ENCODE measurements at regions not wholly inside any gene's neighbourhood (a gene's known extent, or its start where the extent isn't known, plus 50 kb on each side); places are given as distances from the start of the nearest gene placed in this dataset.

DNA sequence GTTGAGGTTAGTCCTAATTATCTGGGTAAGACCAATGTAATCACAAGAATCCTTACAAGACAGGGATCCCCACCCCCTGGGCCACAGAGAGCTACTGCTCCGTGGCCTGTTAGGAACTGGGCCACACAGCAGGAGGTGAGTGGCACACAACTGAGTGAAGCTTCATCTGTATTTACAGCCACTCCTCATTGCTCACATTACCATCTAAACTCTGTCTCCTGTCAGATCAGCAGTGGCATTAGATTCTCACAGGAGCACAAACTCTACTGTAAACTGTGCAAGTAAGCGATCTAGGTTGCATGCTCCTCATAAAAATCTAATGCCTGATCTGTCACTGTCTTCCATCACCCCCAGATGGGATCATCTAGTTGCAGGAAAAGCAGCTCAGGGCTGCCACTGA lies 58.5 kb upstream of the CRBN start:
- no peaks in the 10 kb centered on the region for H3K79me2 ChIP-seq (ENCODE audit: control insufficient read depth, insufficient read depth, low read length)
- no peaks in the 10 kb centered on the region for H3K4me1 ChIP-seq (ENCODE audit: control insufficient read depth in 2 of 2, insufficient read depth in 2 of 2, low read length in 2 of 2)
- no peak overlapping the region for H3K4me3 Mint-ChIP-seq
- ATAC-seq (ENCODE audit: low read depth) (no peak), DNase-seq (no peak)
- peaks cover 6% of the 10 kb centered on the region for H3K27me3 Mint-ChIP-seq
- WGBS (ENCODE audit: insufficient coverage), result 82% methylated on average over 1 of the region's 2 CpGs
- H3K36me3 ChIP-seq (replicated peaks in 1 of 2; ENCODE audit: control extremely low read depth in 1 of 2, control insufficient read depth in 1 of 2, extremely low read depth in 1 of 2, insufficient read depth in 2 of 2, low read length in 1 of 2), result no peaks in the 10 kb centered on the region
- H4K20me1 ChIP-seq (ENCODE audit: control insufficient read depth, insufficient read depth, low read length, poor library complexity, severe bottlenecking), result no peaks in the 10 kb centered on the region
- no peak overlapping the region for H3K4me3 ChIP-seq (ENCODE audit: control extremely low read depth in 1 of 5, extremely low read depth in 1 of 5, insufficient read depth in 1 of 5, low read depth in 2 of 5, low read length in 4 of 5)
- no peak overlapping the region for H3K4me2 ChIP-seq (replicated peaks; ENCODE audit: low read depth, low read length, poor library complexity, severe bottlenecking)
- H3K27ac ChIP-seq (ENCODE audit: low read length in 2 of 2), result no peak overlapping the region
- POLR2A ChIA-PET, result no interaction called here
- TF ChIP-seq, protein P1, sequence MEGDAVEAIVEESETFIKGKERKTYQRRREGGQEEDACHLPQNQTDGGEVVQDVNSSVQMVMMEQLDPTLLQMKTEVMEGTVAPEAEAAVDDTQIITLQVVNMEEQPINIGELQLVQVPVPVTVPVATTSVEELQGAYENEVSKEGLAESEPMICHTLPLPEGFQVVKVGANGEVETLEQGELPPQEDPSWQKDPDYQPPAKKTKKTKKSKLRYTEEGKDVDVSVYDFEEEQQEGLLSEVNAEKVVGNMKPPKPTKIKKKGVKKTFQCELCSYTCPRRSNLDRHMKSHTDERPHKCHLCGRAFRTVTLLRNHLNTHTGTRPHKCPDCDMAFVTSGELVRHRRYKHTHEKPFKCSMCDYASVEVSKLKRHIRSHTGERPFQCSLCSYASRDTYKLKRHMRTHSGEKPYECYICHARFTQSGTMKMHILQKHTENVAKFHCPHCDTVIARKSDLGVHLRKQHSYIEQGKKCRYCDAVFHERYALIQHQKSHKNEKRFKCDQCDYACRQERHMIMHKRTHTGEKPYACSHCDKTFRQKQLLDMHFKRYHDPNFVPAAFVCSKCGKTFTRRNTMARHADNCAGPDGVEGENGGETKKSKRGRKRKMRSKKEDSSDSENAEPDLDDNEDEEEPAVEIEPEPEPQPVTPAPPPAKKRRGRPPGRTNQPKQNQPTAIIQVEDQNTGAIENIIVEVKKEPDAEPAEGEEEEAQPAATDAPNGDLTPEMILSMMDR (IDR thresholded peaks at IDR 0.05), result no peak
- TF ChIP-seq EZH2 (IDR thresholded peaks at IDR 0.05; ENCODE audit: borderline replicate concordance, insufficient read depth, low read depth, low read length, poor library complexity, severe bottlenecking), result no peak
- H3K9me3 Mint-ChIP-seq (ENCODE audit: insufficient read depth), result no peaks in the 10 kb centered on the region
- no peaks in the 10 kb centered on the region for H3K4me1 Mint-ChIP-seq
- peaks cover 0 to 2% (median 0%) of the 10 kb centered on the region in 4 experiments for H3K27me3 ChIP-seq (replicated peaks in 1 of 4; ENCODE audit: control extremely low read depth in 1 of 4, control insufficient read depth in 3 of 4, insufficient read depth in 4 of 4, low read length in 3 of 4)
- intact Hi-C loops (cut with micrococcal nuclease), result no loop called here
- H3K9ac ChIP-seq (ENCODE audit: low read length), result no peak overlapping the region
- CTCF ChIA-PET, result no interaction called here
- peaks cover 0 to 1% (median 0%) of the 10 kb centered on the region in 3 donors for H3K9me3 ChIP-seq (ENCODE audit: control extremely low read depth in 1 of 3, control insufficient read depth in 2 of 3, insufficient read depth in 1 of 3, low read length in 2 of 3)
- no peak overlapping the region for H3K27ac Mint-ChIP-seq
- H2AFZ ChIP-seq (ENCODE audit: insufficient read depth, low read depth, low read length, poor library complexity, severe bottlenecking), result no peak overlapping the region

GRCh38 chr3:3232251-3232650 lies 52.8 kb upstream of the CRBN start:
- H3K9ac ChIP-seq (ENCODE audit: low read length), result no peak overlapping the region
- no peak overlapping the region for H2AFZ ChIP-seq (ENCODE audit: insufficient read depth, low read depth, low read length, poor library complexity, severe bottlenecking)
- ATAC-seq (ENCODE audit: low read depth), result no peak
- Mint-ChIP-seq H3K4me3 (no peak overlapping the region), H3K9me3 (ENCODE audit: insufficient read depth) (no peaks in the 10 kb centered on the region), H3K4me1 (no peaks in the 10 kb centered on the region), H3K27ac (no peak overlapping the region), H3K27me3 (no peaks in the 10 kb centered on the region)
- intact Hi-C loops (cut with micrococcal nuclease), result no loop called here
- H3K79me2 ChIP-seq (ENCODE audit: control insufficient read depth, insufficient read depth, low read length), result no peaks in the 10 kb centered on the region
- H3K9me3 ChIP-seq (ENCODE audit: control extremely low read depth in 1 of 3, control insufficient read depth in 2 of 3, insufficient read depth in 1 of 3, low read length in 2 of 3), result peaks cover 0 to 1% (median 0%) of the 10 kb centered on the region in 3 donors
- no peak for TF ChIP-seq EZH2 (IDR thresholded peaks at IDR 0.05; ENCODE audit: borderline replicate concordance, insufficient read depth, low read depth, low read length, poor library complexity, severe bottlenecking)
- TF ChIP-seq, protein P1 (IDR thresholded peaks at IDR 0.05), result no peak
- DNase-seq, result no peak
- CTCF ChIA-PET, result no interaction called here
- POLR2A ChIA-PET, result no interaction called here
- H3K4me3 ChIP-seq (ENCODE audit: control extremely low read depth in 1 of 5, extremely low read depth in 1 of 5, insufficient read depth in 1 of 5, low read depth in 2 of 5, low read length in 4 of 5), result no peak overlapping the region
- no peak overlapping the region for H3K4me2 ChIP-seq (replicated peaks; ENCODE audit: low read depth, low read length, poor library complexity, severe bottlenecking)
- no peak overlapping the region for H3K27ac ChIP-seq (ENCODE audit: low read length in 2 of 2)
- H3K36me3 ChIP-seq (replicated peaks in 1 of 2; ENCODE audit: control extremely low read depth in 1 of 2, control insufficient read depth in 1 of 2, extremely low read depth in 1 of 2, insufficient read depth in 2 of 2, low read length in 1 of 2), result no peaks in the 10 kb centered on the region
- H3K4me1 ChIP-seq (ENCODE audit: control insufficient read depth in 2 of 2, insufficient read depth in 2 of 2, low read length in 2 of 2), result no peaks in the 10 kb centered on the region
- H3K27me3 ChIP-seq (replicated peaks in 1 of 4; ENCODE audit: control extremely low read depth in 1 of 4, control insufficient read depth in 3 of 4, insufficient read depth in 4 of 4, low read length in 3 of 4), result no peaks in the 10 kb centered on the region
- no peaks in the 10 kb centered on the region for H4K20me1 ChIP-seq (ENCODE audit: control insufficient read depth, insufficient read depth, low read length, poor library complexity, severe bottlenecking)

Measured in B cell (primary cell).